ENCODE measurements at regions not wholly inside any gene's neighbourhood (a gene's known extent, or its start where the extent isn't known, plus 50 kb on each side); places are given as distances from the start of the nearest gene placed in this dataset.

DNA sequence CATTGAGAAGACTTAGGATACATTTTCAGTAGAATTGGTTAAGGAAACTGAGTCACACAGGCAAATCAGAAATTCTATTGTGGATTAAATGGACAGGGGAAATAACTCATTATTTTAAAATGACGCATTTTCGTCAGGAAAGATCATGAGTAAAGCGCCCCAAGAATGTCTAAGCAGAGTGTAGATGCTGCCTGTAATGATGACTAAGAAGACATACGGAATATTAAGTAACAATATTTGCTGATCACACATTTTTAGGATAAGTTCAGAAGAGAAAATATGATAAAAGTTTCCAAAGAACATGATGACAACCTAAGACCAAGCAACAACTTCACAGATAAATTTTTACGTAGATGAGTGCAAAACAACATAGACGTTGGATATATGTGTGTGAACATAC, 596.3 kb upstream of the TENM3 start:
- no peaks in the 10 kb centered on the region for H3K36me3 ChIP-seq (ENCODE audit: control insufficient read depth in 1 of 2, insufficient read depth in 2 of 2, low read length in 2 of 2)
- TF ChIP-seq RAD21 (IDR thresholded peaks at IDR 0.05; ENCODE audit: low read depth) (no peak), FOSL1 (IDR thresholded peaks at IDR 0.05; ENCODE audit: low read depth) (no peak), ZFX (IDR thresholded peaks at IDR 0.05) (no peak), ZNF274 (IDR thresholded peaks at IDR 0.05; ENCODE audit: low read depth, low read length) (no peak), SP1 (IDR thresholded peaks at IDR 0.05; ENCODE audit: low read depth) (no peak), CEBPB (IDR thresholded peaks at IDR 0.05; ENCODE audit: low read depth) (no peak), EZH2 (IDR thresholded peaks at IDR 0.05) (no peak), CBX3 (IDR thresholded peaks at IDR 0.05; ENCODE audit: low read depth) (no peak), YY1 (IDR thresholded peaks at IDR 0.05; ENCODE audit: extremely low read depth, insufficient replicate concordance, low read depth, low read length) (no peak), SIN3A (IDR thresholded peaks at IDR 0.05; ENCODE audit: low read depth) (no peak)
- TF ChIP-seq, protein P1, sequence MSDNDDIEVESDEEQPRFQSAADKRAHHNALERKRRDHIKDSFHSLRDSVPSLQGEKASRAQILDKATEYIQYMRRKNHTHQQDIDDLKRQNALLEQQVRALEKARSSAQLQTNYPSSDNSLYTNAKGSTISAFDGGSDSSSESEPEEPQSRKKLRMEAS (IDR thresholded peaks at IDR 0.05): no peak
- TF ChIP-seq, protein P2, sequence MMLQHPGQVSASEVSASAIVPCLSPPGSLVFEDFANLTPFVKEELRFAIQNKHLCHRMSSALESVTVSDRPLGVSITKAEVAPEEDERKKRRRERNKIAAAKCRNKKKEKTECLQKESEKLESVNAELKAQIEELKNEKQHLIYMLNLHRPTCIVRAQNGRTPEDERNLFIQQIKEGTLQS (IDR thresholded peaks at IDR 0.05): no peak
- TF ChIP-seq, protein P3, sequence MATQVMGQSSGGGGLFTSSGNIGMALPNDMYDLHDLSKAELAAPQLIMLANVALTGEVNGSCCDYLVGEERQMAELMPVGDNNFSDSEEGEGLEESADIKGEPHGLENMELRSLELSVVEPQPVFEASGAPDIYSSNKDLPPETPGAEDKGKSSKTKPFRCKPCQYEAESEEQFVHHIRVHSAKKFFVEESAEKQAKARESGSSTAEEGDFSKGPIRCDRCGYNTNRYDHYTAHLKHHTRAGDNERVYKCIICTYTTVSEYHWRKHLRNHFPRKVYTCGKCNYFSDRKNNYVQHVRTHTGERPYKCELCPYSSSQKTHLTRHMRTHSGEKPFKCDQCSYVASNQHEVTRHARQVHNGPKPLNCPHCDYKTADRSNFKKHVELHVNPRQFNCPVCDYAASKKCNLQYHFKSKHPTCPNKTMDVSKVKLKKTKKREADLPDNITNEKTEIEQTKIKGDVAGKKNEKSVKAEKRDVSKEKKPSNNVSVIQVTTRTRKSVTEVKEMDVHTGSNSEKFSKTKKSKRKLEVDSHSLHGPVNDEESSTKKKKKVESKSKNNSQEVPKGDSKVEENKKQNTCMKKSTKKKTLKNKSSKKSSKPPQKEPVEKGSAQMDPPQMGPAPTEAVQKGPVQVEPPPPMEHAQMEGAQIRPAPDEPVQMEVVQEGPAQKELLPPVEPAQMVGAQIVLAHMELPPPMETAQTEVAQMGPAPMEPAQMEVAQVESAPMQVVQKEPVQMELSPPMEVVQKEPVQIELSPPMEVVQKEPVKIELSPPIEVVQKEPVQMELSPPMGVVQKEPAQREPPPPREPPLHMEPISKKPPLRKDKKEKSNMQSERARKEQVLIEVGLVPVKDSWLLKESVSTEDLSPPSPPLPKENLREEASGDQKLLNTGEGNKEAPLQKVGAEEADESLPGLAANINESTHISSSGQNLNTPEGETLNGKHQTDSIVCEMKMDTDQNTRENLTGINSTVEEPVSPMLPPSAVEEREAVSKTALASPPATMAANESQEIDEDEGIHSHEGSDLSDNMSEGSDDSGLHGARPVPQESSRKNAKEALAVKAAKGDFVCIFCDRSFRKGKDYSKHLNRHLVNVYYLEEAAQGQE (IDR thresholded peaks at IDR 0.05; ENCODE audit: low read depth): no peak
- TF ChIP-seq, protein P4, sequence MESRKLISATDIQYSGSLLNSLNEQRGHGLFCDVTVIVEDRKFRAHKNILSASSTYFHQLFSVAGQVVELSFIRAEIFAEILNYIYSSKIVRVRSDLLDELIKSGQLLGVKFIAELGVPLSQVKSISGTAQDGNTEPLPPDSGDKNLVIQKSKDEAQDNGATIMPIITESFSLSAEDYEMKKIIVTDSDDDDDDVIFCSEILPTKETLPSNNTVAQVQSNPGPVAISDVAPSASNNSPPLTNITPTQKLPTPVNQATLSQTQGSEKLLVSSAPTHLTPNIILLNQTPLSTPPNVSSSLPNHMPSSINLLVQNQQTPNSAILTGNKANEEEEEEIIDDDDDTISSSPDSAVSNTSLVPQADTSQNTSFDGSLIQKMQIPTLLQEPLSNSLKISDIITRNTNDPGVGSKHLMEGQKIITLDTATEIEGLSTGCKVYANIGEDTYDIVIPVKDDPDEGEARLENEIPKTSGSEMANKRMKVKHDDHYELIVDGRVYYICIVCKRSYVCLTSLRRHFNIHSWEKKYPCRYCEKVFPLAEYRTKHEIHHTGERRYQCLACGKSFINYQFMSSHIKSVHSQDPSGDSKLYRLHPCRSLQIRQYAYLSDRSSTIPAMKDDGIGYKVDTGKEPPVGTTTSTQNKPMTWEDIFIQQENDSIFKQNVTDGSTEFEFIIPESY (IDR thresholded peaks at IDR 0.05; ENCODE audit: extremely low read depth, insufficient replicate concordance, low read length): no peak
- H3K4me2 ChIP-seq (ENCODE audit: low read length): no peak overlapping the region
- H3K9ac ChIP-seq (ENCODE audit: low read length): no peak overlapping the region
- no peak for DNase-seq (ENCODE audit: low read depth, low spot score)
- ATAC-seq: no peak
- POLR2A ChIA-PET: no interaction called here
- BruUV-seq (replicated peaks): no TSS peak
- H4K20me1 ChIP-seq (ENCODE audit: insufficient read depth): no peaks in the 10 kb centered on the region
- H3K4me1 ChIP-seq (ENCODE audit: control insufficient read depth in 1 of 2, insufficient read depth in 2 of 2, low read length in 2 of 2): no peaks in the 10 kb centered on the region
- H3K9me2 ChIP-seq (ENCODE audit: insufficient read depth): no peaks in the 10 kb centered on the region
- no peaks in the 10 kb centered on the region for H3K79me2 ChIP-seq (ENCODE audit: insufficient read depth, low read length)
- RAD21 ChIA-PET (ENCODE audit: low non-redundant PET in 1 of 2, low total read pairs in 2 of 2, uncharacterized antibody in 2 of 2, unreplicated experiment in 2 of 2): no interaction called here
- CTCF ChIA-PET: no interaction called here
- H2AFZ ChIP-seq (ENCODE audit: low read depth, low read length, poor library complexity, severe bottlenecking): no peak overlapping the region
- intact Hi-C loops (cut with micrococcal nuclease): no loop called here
- H3K27ac ChIP-seq (ENCODE audit: low read depth, low read length): no peak overlapping the region
- H3K27me3 ChIP-seq (ENCODE audit: insufficient read depth, low read length): no peaks in the 10 kb centered on the region
- H3K4me3 ChIP-seq (replicated peaks in 1 of 2; ENCODE audit: low read depth in 1 of 2, low read length in 2 of 2): no peak overlapping the region
- no peaks in the 10 kb centered on the region for H3K9me3 ChIP-seq (ENCODE audit: control insufficient read depth in 1 of 2, insufficient read depth in 1 of 2, low read depth in 1 of 2, low read length in 2 of 2)

Data from HCT116 (cell line).